HCT116 (cell line): ENCODE measurements at regions not wholly inside any gene's neighbourhood (a gene's known extent, or its start where the extent isn't known, plus 50 kb on each side); places are given as distances from the start of the nearest gene placed in this dataset.

Source experiments
- ATAC-seq: fragments of 200-7000 bp; cut with Tn5 transposase; 2 replicates; pipeline ENCODE4 v1.9.1; 2020; ENCODE audit warnings: mild to moderate bottlenecking, moderate library complexity
- BruUV-seq: library from RNA; stranded (reverse); fragments of 400-500 nt; replicated peaks from 2 replicates; lab custom pipeline; 2021; lab: Mats Ljungman, UMichigan
- CTCF ChIA-PET: fragments of 300-600 bp; sonication (Branson Sonifier 250); formaldehyde crosslinking; loops from one replicate; lab custom pipeline; 2021; ENCODE audit warnings: antibody characterized with exemption; lab: Charles Lee
- POLR2A ChIA-PET: fragments of 300-600, 350-600 bp; sonication (Branson Sonifier 250); formaldehyde crosslinking; loops from one replicate; lab custom pipeline; 2021; ENCODE audit warnings: antibody characterized with exemption; lab: Charles Lee
- RAD21 ChIA-PET, 2 experiments: fragments of 300-600 bp; sonication (Branson Sonifier 250); formaldehyde crosslinking; loops; one replicate each; lab custom pipeline; 2023; ENCODE audit warnings: low total read pairs in 2 of 2; ENCODE audit not compliant: uncharacterized antibody in 2 of 2, unreplicated experiment in 2 of 2, low non-redundant PET in 1 of 2; lab: Charles Lee
- DNase-seq: peaks from one replicate; pipeline ENCODE4 v3.0.0-alpha.2; 2010; ENCODE audit warnings: low read depth, low spot score
- H2AFZ ChIP-seq: fragments of 200-600 bp; shearing (Covaris generic), sonication (generic); 2 replicates; pipeline ENCODE4 v1.6.1; 2017; ENCODE audit warnings: low read depth, mixed run types, mixed read lengths, antibody characterized with exemption, low read length; ENCODE audit not compliant: poor library complexity, severe bottlenecking
- H3K27ac ChIP-seq: 2 replicates; pipeline ENCODE4 v1.5.1; 2012; ENCODE audit warnings: low read depth, low read length
- H3K27me3 ChIP-seq: fragments of 200-600 bp; sonication (generic); 2 replicates; pipeline ENCODE4 v1.6.1; 2016; ENCODE audit warnings: mixed run types, low read length, mixed read lengths; ENCODE audit not compliant: insufficient read depth
- H3K36me3 ChIP-seq, 2 experiments: fragments of 200-500 bp in 1 of 2; fragments of 200-600 bp in 1 of 2; sonication (Bioruptor generic) in 1 of 2; sonication (generic) in 1 of 2; 2 replicates each; pipeline versions ENCODE4 v1.5.1 to v1.6.1; 2014 to 2016; ENCODE audit warnings: low read length in 2 of 2, inconsistent platforms in 1 of 2, mixed read lengths in 1 of 2, mixed run types in 1 of 2; ENCODE audit not compliant: insufficient read depth in 2 of 2, control insufficient read depth in 1 of 2
- H3K4me1 ChIP-seq, 2 experiments: fragments of 200-600 bp in 1 of 2; sonication (generic) in 1 of 2; 2 replicates each; pipeline versions ENCODE4 v1.5.1 to v1.6.1; 2012 to 2017; ENCODE audit warnings: low read length in 2 of 2, inconsistent platforms in 1 of 2, mild to moderate bottlenecking in 1 of 2, mixed read lengths in 1 of 2, mixed run types in 1 of 2, moderate library complexity in 1 of 2; ENCODE audit not compliant: insufficient read depth in 2 of 2, control insufficient read depth in 1 of 2
- H3K4me2 ChIP-seq: fragments of 200-600 bp; sonication (generic); 2 replicates; pipeline ENCODE4 v1.6.1; 2017; ENCODE audit warnings: mixed run types, low read length, mixed read lengths
- H3K4me3 ChIP-seq, 2 experiments: fragments of 200-600 bp in 1 of 2; sonication (generic) in 1 of 2; replicated peaks in 1 of 2; 2 replicates each; pipeline ENCODE4 v1.5.1; 2011 to 2016; ENCODE audit warnings: low read length in 2 of 2, control low read depth in 1 of 2, low read depth in 1 of 2, mild to moderate bottlenecking in 1 of 2, mixed read lengths in 1 of 2, mixed run types in 1 of 2
- H3K79me2 ChIP-seq: fragments of 200-600 bp; sonication (generic); 2 replicates; pipeline ENCODE4 v1.6.1; 2017; ENCODE audit warnings: mild to moderate bottlenecking, mixed run types, low read length, moderate library complexity, mixed read lengths; ENCODE audit not compliant: insufficient read depth
- H3K9ac ChIP-seq: fragments of 200-600 bp; sonication (generic); 2 replicates; pipeline ENCODE4 v1.6.1; 2016; ENCODE audit warnings: low read length, mixed read lengths
- H3K9me2 ChIP-seq: fragments of 200-600 bp; sonication (generic), shearing (Covaris generic); 2 replicates; pipeline ENCODE4 v1.6.1; 2017; ENCODE audit warnings: mixed run types, mild to moderate bottlenecking, moderate library complexity; ENCODE audit not compliant: insufficient read depth
- H3K9me3 ChIP-seq, 2 experiments: fragments of 200-500 bp in 1 of 2; fragments of 200-600 bp in 1 of 2; sonication (Bioruptor generic) in 1 of 2; sonication (generic) in 1 of 2; 2 replicates each; pipeline ENCODE4 v1.6.1; 2014 to 2017; ENCODE audit warnings: low read length in 2 of 2, mixed read lengths in 2 of 2, inconsistent platforms in 1 of 2, low read depth in 1 of 2, mild to moderate bottlenecking in 1 of 2, mixed run types in 1 of 2, moderate library complexity in 1 of 2; ENCODE audit not compliant: control insufficient read depth in 1 of 2, insufficient read depth in 1 of 2
- H4K20me1 ChIP-seq: fragments of 200-600 bp; sonication (generic), shearing (Covaris generic); 2 replicates; pipeline ENCODE4 v1.6.1; 2017; ENCODE audit warnings: mixed run types, mild to moderate bottlenecking, moderate library complexity; ENCODE audit not compliant: insufficient read depth
- CBX3 ChIP-seq: IDR thresholded peaks from 2 replicates; pipeline ENCODE4 v1.6.1; 2012; ENCODE audit warnings: low read depth
- CEBPB ChIP-seq: IDR thresholded peaks from 2 replicates; pipeline ENCODE4 v1.6.1; 2012; ENCODE audit warnings: low read depth
- CTCF ChIP-seq, 3 experiments: fragments of 200-600 bp in 1 of 3; sonication (generic) in 1 of 3; IDR thresholded peaks in 2 of 3; conservative IDR thresholded peaks in 1 of 3; 2 replicates each; pipeline ENCODE4 v1.5.1; 2012 to 2017; ENCODE audit warnings: low read depth in 2 of 3, low read length in 2 of 3, antibody characterized with exemption in 1 of 3, borderline replicate concordance in 1 of 3, control low read depth in 1 of 3, mild to moderate bottlenecking in 1 of 3, mixed read lengths in 1 of 3, mixed run types in 1 of 3, moderate library complexity in 1 of 3; ENCODE audit not compliant: insufficient read depth in 1 of 3
- EGR1 ChIP-seq: IDR thresholded peaks from 2 replicates; pipeline ENCODE4 v1.6.1; 2012; ENCODE audit warnings: low read depth
- ELF1 ChIP-seq: IDR thresholded peaks from 2 replicates; pipeline ENCODE4 v1.6.1; 2012; ENCODE audit warnings: low read depth, borderline replicate concordance
- EZH2phosphoT487 ChIP-seq: fragments of 200-600 bp; IDR thresholded peaks from 2 replicates; pipeline ENCODE4 v1.6.1; 2018; ENCODE audit warnings: antibody characterized with exemption, borderline replicate concordance
- FOSL1 ChIP-seq: IDR thresholded peaks from 2 replicates; pipeline ENCODE4 v1.6.1; 2012; ENCODE audit warnings: low read depth
- POLR2A ChIP-seq: IDR thresholded peaks from 2 replicates; pipeline ENCODE4 v1.7.0; 2011; ENCODE audit warnings: borderline replicate concordance; ENCODE audit not compliant: insufficient read depth, insufficient read length; ENCODE audit errors: extremely low read depth
- RAD21 ChIP-seq: IDR thresholded peaks from 2 replicates; pipeline ENCODE4 v1.6.1; 2012; ENCODE audit warnings: low read depth, mild to moderate bottlenecking
- SIN3A ChIP-seq: IDR thresholded peaks from 2 replicates; pipeline ENCODE4 v1.6.1; 2012; ENCODE audit warnings: low read depth
- SP1 ChIP-seq: IDR thresholded peaks from 2 replicates; pipeline ENCODE4 v1.6.1; 2012; ENCODE audit warnings: low read depth
- SRF ChIP-seq: IDR thresholded peaks from 2 replicates; pipeline ENCODE4 v1.6.1; 2012; ENCODE audit warnings: low read depth
- TCF7L2 ChIP-seq: IDR thresholded peaks from 2 replicates; pipeline ENCODE4 v1.7.0; 2011; ENCODE audit warnings: borderline replicate concordance, inconsistent platforms; ENCODE audit not compliant: insufficient read depth, insufficient read length; ENCODE audit errors: extremely low read depth
- ZNF274 ChIP-seq: fragments of 200-500 bp; sonication (Bioruptor generic); IDR thresholded peaks from 2 replicates; pipeline ENCODE4 v1.6.1; 2014; ENCODE audit warnings: mild to moderate bottlenecking, low read depth, low read length, inconsistent platforms
- intact Hi-C: fragments of 100-400 bp; cut with micrococcal nuclease; formaldehyde crosslinking; loops from 2 replicates; pipeline ENCODE4 v1.10.0; 2022
- TF ChIP-seq, protein P1 (sequence below): IDR thresholded peaks from 2 replicates; pipeline ENCODE4 v1.6.1; 2012
- TF ChIP-seq, protein P2 (sequence below): IDR thresholded peaks from 2 replicates; pipeline ENCODE4 v1.6.1; 2012

GRCh38 chr6:4350567-4351519 is 215.5 kb upstream of the ECI2 start:
- Histone ChIP-seq H4K20me1 (no peaks in the 10 kb centered on the region), H3K4me1 (peaks cover 15 to 46% of the 10 kb centered on the region in 2 experiments; a peak in 3 of 4 replicates), H3K9me2 (no peaks in the 10 kb centered on the region; the same call in 1 of the 2 replicates), H3K36me3 (no peaks in the 10 kb centered on the region), H3K9ac (no peak overlapping the region)
- no peak for ATAC-seq
- RAD21 ChIA-PET = no interaction called here
- no peak for TF ChIP-seq ZNF274
- TF ChIP-seq, protein P1, sequence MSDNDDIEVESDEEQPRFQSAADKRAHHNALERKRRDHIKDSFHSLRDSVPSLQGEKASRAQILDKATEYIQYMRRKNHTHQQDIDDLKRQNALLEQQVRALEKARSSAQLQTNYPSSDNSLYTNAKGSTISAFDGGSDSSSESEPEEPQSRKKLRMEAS = no peak
- no peak for TF ChIP-seq SIN3A
- TF ChIP-seq FOSL1 = no peak
- no peak for TF ChIP-seq SRF
- TF ChIP-seq ELF1 = no peak
- TF ChIP-seq, all 23 proteins: peak for 0
- Histone ChIP-seq H3K9me3 (no peaks in the 10 kb centered on the region), H3K4me2 (peak overlapping the region; percentile 91), H3K79me2 (no peaks in the 10 kb centered on the region), H2AFZ (peak overlapping the region; percentile 87), H3K4me3 (no peak overlapping the region), H3K27ac (no peak overlapping the region), H3K27me3 (no peaks in the 10 kb centered on the region)
- intact Hi-C loops = no loop called here
- BruUV-seq = no TSS peak
- ChIA-PET CTCF (no interaction called here), POLR2A (no interaction called here)
- DNase-seq = no peak

- no peak overlapping the region for H3K4me3 ChIP-seq
- H4K20me1 ChIP-seq = no peaks in the 10 kb centered on the region
- H3K4me1 ChIP-seq = peaks cover 12 to 38% of the 10 kb centered on the region in 2 experiments; a peak in 3 of 4 replicates
- no peak overlapping the region for H3K27ac ChIP-seq
- CTCF ChIA-PET = no interaction called here
- ATAC-seq (no peak), DNase-seq (no peak)
- POLR2A ChIA-PET = no interaction called here
- no peak overlapping the region for H2AFZ ChIP-seq
- intact Hi-C loops = no loop called here
- no peak overlapping the region for H3K4me2 ChIP-seq
- no TSS peak for BruUV-seq
- no peak overlapping the region for H3K9ac ChIP-seq
- no peaks in the 10 kb centered on the region for H3K79me2 ChIP-seq
- no peaks in the 10 kb centered on the region for H3K27me3 ChIP-seq
- H3K36me3 ChIP-seq = no peaks in the 10 kb centered on the region
- RAD21 ChIA-PET = no interaction called here
- no peaks in the 10 kb centered on the region; the same call in 1 of the 2 replicates for H3K9me2 ChIP-seq
- no peaks in the 10 kb centered on the region for H3K9me3 ChIP-seq
- TF ChIP-seq RAD21 (no peak), CEBPB (no peak), EGR1 (no peak), SIN3A (no peak), SP1 (no peak), CTCF (IDR thresholded peaks at IDR 0.05 in 2 of 3, conservative IDR thresholded peaks at IDR 0.05 in 1 of 3; ENCODE audit: borderline replicate concordance in 1 of 3, insufficient read depth in 1 of 3, low read depth in 2 of 3, low read length in 2 of 3) (no peak), EZH2phosphoT487 (no peak), ELF1 (no peak), TCF7L2 (no peak), ZNF274 (no peak), POLR2A (no peak), CBX3 (no peak)
- TF ChIP-seq, protein P2, sequence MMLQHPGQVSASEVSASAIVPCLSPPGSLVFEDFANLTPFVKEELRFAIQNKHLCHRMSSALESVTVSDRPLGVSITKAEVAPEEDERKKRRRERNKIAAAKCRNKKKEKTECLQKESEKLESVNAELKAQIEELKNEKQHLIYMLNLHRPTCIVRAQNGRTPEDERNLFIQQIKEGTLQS = no peak
- TF ChIP-seq, protein P1 = no peak
These were observed 214.6 kb upstream of the ECI2 start for GRCh38 chr6:4349931-4350330.
